ENCODE measurements at regions not wholly inside any gene's neighbourhood (a gene's known extent, or its start where the extent isn't known, plus 50 kb on each side); places are given as distances from the start of the nearest gene placed in this dataset.

GRCh38 chr1:81192647-81193642, 607.8 kb upstream of the ADGRL2 start:
- no peaks in the 10 kb centered on the region for H3K4me1 ChIP-seq
- no peaks in the 10 kb centered on the region for H3K9me3 ChIP-seq
- H3K27me3 ChIP-seq, result no peaks in the 10 kb centered on the region
- no peak overlapping the region for H3K27ac ChIP-seq
- no peaks in the 10 kb centered on the region for H3K36me3 ChIP-seq
- no peak overlapping the region for H3K4me3 ChIP-seq
- intact Hi-C loops (cut with DNase I; ENCODE audit: low total_unique reads), result no loop called here
- DNase-seq (ENCODE audit: low spot score in 2 of 2), result no peak
- TF ChIP-seq POLR2AphosphoS5 (IDR thresholded peaks at IDR 0.05) (no peak), POLR2A (IDR thresholded peaks at IDR 0.05) (no peak), CTCF (IDR thresholded peaks at IDR 0.05) (no peak)

DNA sequence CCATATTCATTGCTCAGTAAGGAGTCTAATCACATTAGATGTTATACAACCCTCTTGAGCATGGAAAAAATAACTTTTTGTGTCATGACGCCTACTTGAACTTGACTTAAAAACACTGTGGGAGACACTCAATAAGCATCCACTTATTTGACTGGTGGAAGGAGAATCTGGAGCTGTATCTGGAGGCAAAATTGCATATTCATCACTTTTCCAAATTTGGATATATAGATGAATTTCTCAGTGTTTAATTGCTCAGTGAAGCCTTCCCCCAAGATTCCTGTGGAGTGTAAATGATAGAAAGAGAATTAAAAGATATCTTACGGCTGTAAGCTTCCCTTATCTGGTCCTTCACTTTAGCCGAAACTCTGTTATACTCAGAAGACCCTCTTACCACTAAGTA, 610.7 kb upstream of the ADGRL2 start:
- intact Hi-C loops (cut with DNase I; ENCODE audit: low total_unique reads), result no loop called here
- Histone ChIP-seq H3K9me3 (no peaks in the 10 kb centered on the region), H3K27ac (no peak overlapping the region), H3K4me1 (no peaks in the 10 kb centered on the region), H3K27me3 (no peaks in the 10 kb centered on the region), H3K4me3 (no peak overlapping the region), H3K36me3 (no peaks in the 10 kb centered on the region)
- TF ChIP-seq CTCF (IDR thresholded peaks at IDR 0.05), result no peak
- no peak for DNase-seq (ENCODE audit: low spot score in 2 of 2)

DNA sequence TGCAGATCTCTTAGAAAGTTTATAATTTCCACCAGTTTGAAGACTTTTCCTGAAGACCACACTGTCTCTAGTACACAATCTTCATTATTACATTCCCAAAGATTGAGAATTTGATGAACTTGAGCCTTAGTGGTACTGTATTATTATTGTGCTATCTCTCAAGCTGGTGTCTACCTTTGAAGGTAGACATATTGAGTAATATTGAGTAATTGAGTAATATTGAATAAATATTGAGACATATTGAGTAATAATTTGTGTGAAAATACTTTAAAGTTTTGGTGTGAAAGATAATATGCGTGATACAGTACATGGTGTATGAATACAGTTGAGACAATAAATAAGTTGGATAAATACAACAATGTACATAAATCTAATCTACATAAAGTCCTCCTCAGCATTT, 613.1 kb upstream of the ADGRL2 start:
- no peak overlapping the region for H3K4me3 ChIP-seq
- H3K27ac ChIP-seq, result no peak overlapping the region
- H3K4me1 ChIP-seq, result no peaks in the 10 kb centered on the region
- no peak for TF ChIP-seq CTCF (IDR thresholded peaks at IDR 0.05)
- TF ChIP-seq POLR2A (IDR thresholded peaks at IDR 0.05), result no peak
- no peak for TF ChIP-seq POLR2AphosphoS5 (IDR thresholded peaks at IDR 0.05)
- H3K27me3 ChIP-seq, result no peaks in the 10 kb centered on the region
- intact Hi-C loops (cut with DNase I; ENCODE audit: low total_unique reads), result no loop called here
- no peaks in the 10 kb centered on the region for H3K9me3 ChIP-seq
- no peak for DNase-seq (ENCODE audit: low spot score in 2 of 2)
- no peaks in the 10 kb centered on the region for H3K36me3 ChIP-seq

- H3K36me3 ChIP-seq, result no peaks in the 10 kb centered on the region
- no peak for DNase-seq (ENCODE audit: low spot score in 2 of 2)
- TF ChIP-seq POLR2AphosphoS5 (IDR thresholded peaks at IDR 0.05) (no peak), CTCF (IDR thresholded peaks at IDR 0.05) (no peak), POLR2A (IDR thresholded peaks at IDR 0.05) (no peak)
- intact Hi-C loops (cut with DNase I; ENCODE audit: low total_unique reads), result no loop called here
- no peaks in the 10 kb centered on the region for H3K27me3 ChIP-seq
- no peaks in the 10 kb centered on the region for H3K9me3 ChIP-seq
- no peak overlapping the region for H3K4me3 ChIP-seq
- H3K4me1 ChIP-seq, result no peaks in the 10 kb centered on the region
- no peak overlapping the region for H3K27ac ChIP-seq
Observed at GRCh38 chr1:81186261-81186660, 614.5 kb upstream of the ADGRL2 start.

DNA sequence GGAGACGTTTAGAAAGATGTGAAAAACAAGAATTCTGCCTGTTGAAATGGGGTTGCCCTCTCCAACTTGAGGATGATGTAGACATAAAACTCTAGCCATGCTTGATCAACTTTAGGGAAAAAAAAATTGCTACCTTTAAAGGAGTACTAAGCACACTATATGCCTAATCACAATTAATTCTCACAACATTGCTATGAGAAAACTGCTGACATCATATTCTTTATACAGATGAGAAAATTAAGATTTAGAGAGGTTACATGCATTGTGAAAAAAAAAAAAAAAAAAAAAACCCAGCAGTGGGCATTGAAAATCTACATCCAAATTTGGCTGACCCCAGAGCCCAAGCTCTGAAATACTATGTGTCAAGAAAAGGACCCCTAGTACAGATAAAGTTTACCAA, 617.2 kb upstream of the ADGRL2 start:
- intact Hi-C loops (cut with DNase I; ENCODE audit: low total_unique reads), result no loop called here
- Histone ChIP-seq H3K36me3 (no peaks in the 10 kb centered on the region), H3K4me1 (no peaks in the 10 kb centered on the region), H3K9me3 (no peaks in the 10 kb centered on the region), H3K27ac (no peak overlapping the region), H3K27me3 (no peaks in the 10 kb centered on the region), H3K4me3 (no peak overlapping the region)
- TF ChIP-seq CTCF (IDR thresholded peaks at IDR 0.05), result no peak
- no peak for TF ChIP-seq POLR2AphosphoS5 (IDR thresholded peaks at IDR 0.05)
- no peak for TF ChIP-seq POLR2A (IDR thresholded peaks at IDR 0.05)
- DNase-seq (ENCODE audit: low spot score in 2 of 2), result no peak

Measured in breast epithelium (tissue), 4 donors.